Gastrocnemius medialis (tissue), 4 donors: ENCODE measurements at regions not wholly inside any gene's neighbourhood (a gene's known extent, or its start where the extent isn't known, plus 50 kb on each side); places are given as distances from the start of the nearest gene placed in this dataset.
"Not testable (repeated sequence)": the region's sequence is repeated elsewhere in the genome, so short reads cannot be mapped to it uniquely, and the experiment has no call there.

Experiments used
- CTCF ChIP-seq, 5 experiments: fragments of 450-650 bp in 3 of 5; fragments of 200-600 bp in 2 of 5; sonication (generic) in 2 of 5; IDR thresholded peaks in 4 of 5; conservative IDR thresholded peaks in 1 of 5; 1 replicate in 4 of 5; 2 replicates in 1 of 5; pipeline ENCODE4 v1.5.1; 2016 to 2019; ENCODE audit warnings: antibody characterized with exemption in 5 of 5, mild to moderate bottlenecking in 3 of 5, moderate library complexity in 3 of 5
- POLR2A ChIP-seq, 2 donors: fragments of 450-650 bp; IDR thresholded peaks; one replicate each; pipeline ENCODE4 v1.6.1; 2017; ENCODE audit warnings: antibody characterized with exemption in 2 of 2, mild to moderate bottlenecking in 2 of 2, moderate library complexity in 2 of 2

GRCh38 chr1:116851189-116851588 is 58.5 kb upstream of the PTGFRN start:
- not testable (repeated sequence) for TF ChIP-seq CTCF (IDR thresholded peaks at IDR 0.05 in 4 of 5, conservative IDR thresholded peaks at IDR 0.05 in 1 of 5); POLR2A (IDR thresholded peaks at IDR 0.05)
